Activated T-helper 17 cell treated with anti-CD3 and anti-CD28 coated beads, Interleukin-2, amount 50 U/mL, for 72 hours (primary cell): ENCODE measurements at regions not wholly inside any gene's neighbourhood (a gene's known extent, or its start where the extent isn't known, plus 50 kb on each side); places are given as distances from the start of the nearest gene placed in this dataset.

ENCODE experiments used
- ATAC-seq: fragments of 150-1000 bp; cut with Tn5 transposase; replicated peaks from 2 replicates; pipeline ENCODE4 v1.10.0; 2021; ENCODE audit warnings: mild to moderate bottlenecking, moderate library complexity
- H3K27ac Mint-ChIP-seq: one replicate; pipeline ENCODE4 v1.8.0; 2022; ENCODE audit warnings: mixed read lengths
- H3K27me3 Mint-ChIP-seq: one replicate; pipeline ENCODE4 v1.8.0; 2022; ENCODE audit warnings: mixed read lengths
- H3K36me3 Mint-ChIP-seq: one replicate; pipeline ENCODE4 v1.8.0; 2022; ENCODE audit warnings: low read depth, mild to moderate bottlenecking, mixed read lengths
- H3K4me1 Mint-ChIP-seq: one replicate; pipeline ENCODE4 v1.8.0; 2022; ENCODE audit warnings: mixed read lengths
- H3K4me3 Mint-ChIP-seq: one replicate; pipeline ENCODE4 v1.8.0; 2022; ENCODE audit warnings: mild to moderate bottlenecking, mixed read lengths
- H3K9me3 Mint-ChIP-seq: one replicate; pipeline ENCODE4 v1.8.0; 2022; ENCODE audit warnings: mixed read lengths

DNA sequence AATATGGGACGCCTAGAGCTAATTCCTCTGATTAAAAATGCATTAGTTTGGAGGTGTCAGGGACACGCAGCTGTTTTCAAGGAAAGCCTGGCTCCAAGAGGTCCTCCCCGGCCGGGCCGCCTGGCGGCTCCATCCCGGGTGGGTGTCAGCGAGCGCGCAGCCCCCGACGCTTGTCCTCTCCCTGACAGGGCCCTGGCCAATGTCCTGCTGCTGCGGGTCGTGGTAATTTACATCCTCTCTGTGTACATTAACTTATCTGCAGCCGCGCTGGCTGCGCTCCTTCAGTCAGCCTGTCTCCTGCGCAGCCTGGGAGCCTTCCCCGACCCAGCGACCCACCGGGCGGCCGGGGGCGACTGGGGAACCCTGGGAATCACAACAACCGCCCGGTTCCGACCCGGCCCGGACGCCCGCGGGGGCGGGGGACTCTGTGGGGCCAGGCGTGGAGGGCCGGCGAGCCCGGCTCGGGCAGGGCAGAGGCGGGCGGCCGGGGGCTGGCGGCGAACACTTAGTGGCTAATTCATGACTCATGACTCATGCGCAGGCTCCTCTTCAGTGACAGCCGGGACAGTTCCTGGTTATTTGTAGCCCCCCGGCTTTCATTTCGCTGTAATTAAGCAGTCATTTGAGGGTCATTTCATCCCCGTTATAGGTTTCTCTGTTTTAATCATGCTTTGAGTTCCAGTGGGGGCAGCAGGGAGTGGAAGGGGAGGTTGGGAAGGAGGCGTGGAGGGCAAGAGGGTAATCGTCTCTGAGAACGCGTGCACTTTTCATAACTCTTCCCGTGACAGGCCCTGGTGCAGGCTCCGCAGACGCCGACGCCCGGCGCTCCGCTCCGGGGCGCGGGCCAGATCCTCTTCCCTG, 141.9 kb upstream of the CTAGE1 start:
- peaks cover 45% of the 10 kb centered on the region for H3K27me3 Mint-ChIP-seq
- H3K36me3 Mint-ChIP-seq, result no peaks in the 10 kb centered on the region
- no peaks in the 10 kb centered on the region for H3K9me3 Mint-ChIP-seq
- ATAC-seq, result no peak
- no peaks in the 10 kb centered on the region for H3K4me1 Mint-ChIP-seq
- no peak overlapping the region for H3K27ac Mint-ChIP-seq
- H3K4me3 Mint-ChIP-seq, result no peak overlapping the region

DNA sequence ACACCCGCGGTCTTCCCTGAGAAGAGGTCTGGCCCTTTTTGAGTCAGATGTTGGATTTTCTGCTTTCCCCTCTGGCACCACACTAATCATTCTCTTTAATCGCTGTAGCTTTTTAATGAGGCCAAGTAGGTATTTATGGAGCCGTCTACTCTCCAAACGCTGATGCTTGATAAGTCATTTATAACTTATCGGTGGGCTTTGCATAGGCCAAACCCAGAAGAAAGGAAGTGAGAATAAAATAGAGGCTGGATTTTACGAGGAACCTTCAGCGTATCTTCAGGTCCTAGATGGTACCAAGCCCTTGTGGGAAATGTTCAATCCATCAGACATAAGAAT, 142.5 kb upstream of the CTAGE1 start:
- no peak overlapping the region for H3K27ac Mint-ChIP-seq
- no peaks in the 10 kb centered on the region for H3K36me3 Mint-ChIP-seq
- H3K4me3 Mint-ChIP-seq, result no peak overlapping the region
- no peaks in the 10 kb centered on the region for H3K9me3 Mint-ChIP-seq
- H3K27me3 Mint-ChIP-seq, result peaks cover 48% of the 10 kb centered on the region
- no peak for ATAC-seq
- no peaks in the 10 kb centered on the region for H3K4me1 Mint-ChIP-seq

DNA sequence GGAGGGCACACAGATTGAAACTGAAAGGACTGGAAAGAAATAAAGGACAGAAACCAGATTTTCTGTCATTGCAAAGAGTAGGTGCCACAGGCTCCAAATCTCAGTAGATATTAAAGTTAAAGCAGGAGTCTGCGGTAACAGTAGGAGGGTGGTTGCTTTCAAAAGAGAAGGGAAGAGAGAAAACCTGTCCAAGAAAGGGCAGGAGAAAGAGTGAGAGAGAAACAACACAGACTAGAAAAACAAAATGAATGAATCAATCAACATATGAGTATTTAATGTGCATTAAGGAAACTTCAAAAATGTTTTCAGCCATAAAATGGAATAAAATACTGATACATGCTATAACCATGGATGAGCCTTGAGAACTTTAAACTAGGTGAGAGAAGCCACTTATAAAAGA, 143.1 kb upstream of the CTAGE1 start:
- H3K9me3 Mint-ChIP-seq, result no peaks in the 10 kb centered on the region
- ATAC-seq, result no peak
- H3K4me1 Mint-ChIP-seq, result no peaks in the 10 kb centered on the region
- H3K27me3 Mint-ChIP-seq, result peaks cover 51% of the 10 kb centered on the region
- no peak overlapping the region for H3K27ac Mint-ChIP-seq
- H3K36me3 Mint-ChIP-seq, result no peaks in the 10 kb centered on the region
- H3K4me3 Mint-ChIP-seq, result no peak overlapping the region

- no peak for ATAC-seq
- Mint-ChIP-seq H3K4me3 (no peak overlapping the region), H3K4me1 (no peaks in the 10 kb centered on the region), H3K27ac (no peak overlapping the region), H3K27me3 (peaks cover 35% of the 10 kb centered on the region), H3K9me3 (no peaks in the 10 kb centered on the region), H3K36me3 (no peaks in the 10 kb centered on the region)
Measured at GRCh38 chr18:22563164-22563583, 145.5 kb upstream of the CTAGE1 start.

DNA sequence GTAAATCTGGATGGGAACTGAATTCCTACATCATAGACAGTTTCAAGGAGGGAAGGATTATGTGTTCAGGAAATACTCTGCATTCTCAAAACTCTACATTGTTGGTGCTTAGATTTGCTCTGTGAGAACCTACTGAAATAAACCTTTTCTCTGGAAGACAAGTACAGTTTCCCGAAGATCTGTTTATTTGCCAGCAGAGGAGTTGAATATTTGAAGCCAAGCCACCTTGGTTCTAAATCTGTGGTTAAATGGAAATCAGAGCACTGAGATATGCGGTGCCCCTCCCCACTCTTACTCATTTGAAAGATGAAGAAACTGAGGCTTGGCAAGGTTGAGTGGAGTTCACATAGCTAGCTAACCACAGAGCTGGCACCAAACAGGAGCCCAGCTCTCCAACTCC, 146.3 kb upstream of the CTAGE1 start:
- Mint-ChIP-seq H3K9me3 (no peaks in the 10 kb centered on the region), H3K27me3 (peaks cover 35% of the 10 kb centered on the region)

DNA sequence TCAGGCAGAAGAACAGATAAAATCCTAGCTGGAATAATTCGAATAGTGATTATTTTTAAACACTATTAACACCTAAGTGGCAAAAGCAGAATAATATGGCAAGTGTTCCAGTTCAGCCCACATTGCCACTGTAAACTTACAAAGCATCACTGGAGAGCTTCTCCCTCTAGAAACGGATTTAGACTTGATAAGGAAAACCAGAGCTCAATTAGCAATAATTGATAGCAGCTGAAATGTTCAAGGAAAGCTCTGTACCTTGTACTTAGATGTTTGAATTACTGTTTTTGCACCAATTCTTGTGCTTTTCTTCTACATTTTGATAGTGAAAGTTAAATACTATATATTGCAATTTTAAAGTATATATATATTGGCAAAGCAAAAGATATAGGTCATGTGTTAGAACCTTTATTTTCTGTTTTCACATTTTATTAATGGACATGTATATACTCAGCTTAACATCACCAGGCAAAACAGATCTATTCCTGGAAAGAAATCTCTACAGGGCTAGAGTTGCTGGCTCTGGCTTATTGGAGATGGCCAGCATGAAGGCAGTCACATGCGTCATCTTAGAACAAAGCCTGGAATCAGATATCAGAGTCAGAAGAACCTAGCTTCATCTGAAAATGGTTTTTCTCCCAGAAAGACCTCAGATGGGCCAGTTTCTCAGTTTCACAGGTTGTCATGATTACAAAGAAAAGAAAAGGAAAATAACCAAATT, 149.1 kb upstream of the CTAGE1 start:
- Mint-ChIP-seq H3K27ac (no peak overlapping the region), H3K4me3 (no peak overlapping the region)

More for the DNA sequence above, 146.3 kb upstream of the CTAGE1 start:
- no peak overlapping the region for H3K27ac Mint-ChIP-seq
- H3K4me1 Mint-ChIP-seq, result no peaks in the 10 kb centered on the region
- H3K36me3 Mint-ChIP-seq, result no peaks in the 10 kb centered on the region
- ATAC-seq, result no peak
- no peak overlapping the region for H3K4me3 Mint-ChIP-seq

DNA sequence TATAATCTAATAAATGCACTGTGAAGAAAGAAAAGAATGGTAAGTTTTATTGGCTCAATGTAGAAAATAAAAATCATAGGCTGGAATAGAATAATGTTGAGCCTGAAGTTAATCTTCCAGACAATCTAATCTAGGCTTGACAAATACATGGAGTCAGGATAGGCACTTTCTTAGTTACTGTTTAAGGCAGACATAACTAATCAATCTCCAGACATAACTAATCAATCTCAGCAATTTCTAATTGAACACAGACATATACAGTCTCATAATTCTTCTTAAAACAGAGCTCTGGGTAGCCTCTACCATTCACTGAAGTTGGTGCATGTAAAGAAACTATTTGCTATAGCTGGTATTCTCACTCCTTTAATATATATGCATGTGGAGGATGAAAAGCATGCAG, 150.1 kb upstream of the CTAGE1 start:
- H3K4me3 Mint-ChIP-seq, result no peak overlapping the region
- no peak for ATAC-seq
- peaks cover 19% of the 10 kb centered on the region for H3K27me3 Mint-ChIP-seq
- no peaks in the 10 kb centered on the region for H3K36me3 Mint-ChIP-seq
- no peak overlapping the region for H3K27ac Mint-ChIP-seq
- H3K9me3 Mint-ChIP-seq, result no peaks in the 10 kb centered on the region
- no peaks in the 10 kb centered on the region for H3K4me1 Mint-ChIP-seq

More for the DNA sequence above, 149.1 kb upstream of the CTAGE1 start:
- ATAC-seq, result no peak
- Mint-ChIP-seq H3K36me3 (no peaks in the 10 kb centered on the region), H3K27me3 (peaks cover 22% of the 10 kb centered on the region), H3K4me1 (no peaks in the 10 kb centered on the region), H3K9me3 (no peaks in the 10 kb centered on the region)

DNA sequence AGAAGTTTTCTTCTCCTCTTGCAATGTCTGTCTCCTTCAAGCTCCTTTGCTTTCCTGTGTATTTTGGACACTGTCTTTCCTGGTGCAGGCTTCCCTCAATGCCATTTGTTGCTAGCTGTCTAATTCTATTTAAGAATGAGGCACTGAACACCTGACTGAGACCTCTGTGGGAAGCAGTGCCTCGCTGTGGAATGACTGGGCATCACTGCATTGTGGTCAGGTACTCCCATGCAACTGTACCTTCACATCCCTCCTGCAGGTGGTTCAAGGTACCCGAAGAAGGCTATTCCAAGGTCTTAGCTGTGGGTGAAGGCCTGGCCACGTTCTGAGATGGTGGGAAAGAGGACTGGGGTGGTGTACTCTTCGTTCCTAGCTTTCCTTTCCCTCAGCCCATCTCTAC, 152.8 kb upstream of the CTAGE1 start:
- no peak overlapping the region for H3K27ac Mint-ChIP-seq
- H3K4me3 Mint-ChIP-seq, result no peak overlapping the region
- H3K27me3 Mint-ChIP-seq, result peaks cover 8% of the 10 kb centered on the region
- H3K36me3 Mint-ChIP-seq, result no peaks in the 10 kb centered on the region
- H3K4me1 Mint-ChIP-seq, result no peaks in the 10 kb centered on the region
- H3K9me3 Mint-ChIP-seq, result no peaks in the 10 kb centered on the region
- no peak for ATAC-seq

DNA sequence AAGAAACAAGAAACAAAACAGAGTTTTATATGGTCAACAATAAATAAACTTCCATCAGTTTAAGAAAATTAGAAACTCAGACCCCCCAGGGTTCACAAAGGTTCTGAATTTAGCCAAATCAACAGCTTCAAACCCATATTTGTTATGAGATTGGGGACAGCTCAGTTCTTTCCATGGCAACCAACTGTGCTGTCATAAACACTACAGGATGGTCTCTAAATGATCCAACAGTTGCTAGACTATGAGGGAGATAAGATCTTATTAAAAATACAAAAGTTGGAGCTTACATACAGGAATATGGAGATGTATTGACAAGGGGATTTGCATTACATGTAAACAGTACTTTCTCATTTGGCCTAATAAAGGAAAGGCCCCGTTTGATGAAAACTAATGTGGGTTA, 154.6 kb upstream of the CTAGE1 start:
- no peaks in the 10 kb centered on the region for H3K4me1 Mint-ChIP-seq
- no peaks in the 10 kb centered on the region for H3K9me3 Mint-ChIP-seq
- no peaks in the 10 kb centered on the region for H3K36me3 Mint-ChIP-seq
- H3K4me3 Mint-ChIP-seq, result no peak overlapping the region
- no peak overlapping the region for H3K27ac Mint-ChIP-seq
- H3K27me3 Mint-ChIP-seq, result peaks cover 4% of the 10 kb centered on the region
- no peak for ATAC-seq

DNA sequence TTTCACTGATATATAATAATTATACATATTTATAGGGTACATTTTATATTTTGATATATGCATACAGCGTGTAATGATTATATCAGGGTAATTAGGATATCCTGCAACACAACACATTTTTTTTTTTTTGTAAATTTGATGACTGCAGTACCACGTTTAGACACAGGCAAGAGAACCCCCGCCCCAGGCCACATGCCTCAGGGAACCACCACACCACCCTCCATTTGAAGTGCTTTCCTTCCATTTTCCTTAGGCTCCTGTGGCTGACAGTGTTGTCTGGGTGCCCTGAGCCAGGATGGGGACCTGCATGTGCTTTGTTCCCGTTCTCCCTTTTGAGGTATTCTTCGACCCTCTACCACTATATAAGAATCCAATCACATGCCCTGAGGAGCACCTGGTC, 161.6 kb upstream of the CTAGE1 start:
- H3K9me3 Mint-ChIP-seq, result peaks cover 6% of the 10 kb centered on the region
- no peak for ATAC-seq
- no peak overlapping the region for H3K4me3 Mint-ChIP-seq
- no peaks in the 10 kb centered on the region for H3K27me3 Mint-ChIP-seq
- H3K27ac Mint-ChIP-seq, result no peak overlapping the region
- no peaks in the 10 kb centered on the region for H3K4me1 Mint-ChIP-seq
- H3K36me3 Mint-ChIP-seq, result no peaks in the 10 kb centered on the region

GRCh38 chr18:22585333-22585732, 167.6 kb upstream of the CTAGE1 start:
- Mint-ChIP-seq H3K9me3 (peaks cover 2% of the 10 kb centered on the region), H3K4me3 (no peak overlapping the region), H3K27me3 (no peaks in the 10 kb centered on the region), H3K27ac (no peak overlapping the region), H3K36me3 (no peaks in the 10 kb centered on the region), H3K4me1 (no peaks in the 10 kb centered on the region)
- no peak for ATAC-seq

DNA sequence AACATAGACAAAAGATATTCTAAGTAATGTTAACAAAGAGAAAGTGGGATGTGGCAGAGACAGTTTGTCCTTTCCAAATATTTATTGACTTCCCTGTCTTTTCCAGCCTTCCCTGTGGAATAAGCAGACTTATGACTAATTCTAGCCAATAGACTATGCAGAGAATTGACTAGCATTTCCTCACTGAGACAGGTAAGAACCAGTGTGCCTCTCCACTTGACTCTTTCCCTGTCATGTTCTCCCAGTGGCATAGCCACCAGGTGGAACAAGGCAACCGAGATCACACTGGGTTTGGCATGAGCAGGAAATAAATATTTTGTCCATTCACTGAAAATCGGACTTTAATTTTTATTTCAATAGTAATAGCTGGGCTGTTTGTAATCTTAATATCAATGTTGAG, 168.1 kb upstream of the CTAGE1 start:
- no peaks in the 10 kb centered on the region for H3K4me1 Mint-ChIP-seq
- no peak overlapping the region for H3K4me3 Mint-ChIP-seq
- no peak for ATAC-seq
- H3K27me3 Mint-ChIP-seq, result no peaks in the 10 kb centered on the region
- no peaks in the 10 kb centered on the region for H3K36me3 Mint-ChIP-seq
- peaks cover 5% of the 10 kb centered on the region for H3K9me3 Mint-ChIP-seq
- no peak overlapping the region for H3K27ac Mint-ChIP-seq

GRCh38 chr18:22591222-22591621, 173.5 kb upstream of the CTAGE1 start:
- H3K36me3 Mint-ChIP-seq, result no peaks in the 10 kb centered on the region
- H3K9me3 Mint-ChIP-seq, result peaks cover 10% of the 10 kb centered on the region
- no peak overlapping the region for H3K4me3 Mint-ChIP-seq
- no peak overlapping the region for H3K27ac Mint-ChIP-seq
- ATAC-seq, result no peak
- H3K4me1 Mint-ChIP-seq, result no peaks in the 10 kb centered on the region
- H3K27me3 Mint-ChIP-seq, result no peaks in the 10 kb centered on the region

GRCh38 chr18:22594155-22594690, 176.5 kb upstream of the CTAGE1 start:
- H3K36me3 Mint-ChIP-seq, result no peaks in the 10 kb centered on the region
- H3K4me1 Mint-ChIP-seq, result no peaks in the 10 kb centered on the region
- H3K27ac Mint-ChIP-seq, result no peak overlapping the region
- no peak overlapping the region for H3K4me3 Mint-ChIP-seq
- no peaks in the 10 kb centered on the region for H3K27me3 Mint-ChIP-seq
- ATAC-seq, result no peak
- H3K9me3 Mint-ChIP-seq, result peaks cover 10% of the 10 kb centered on the region

DNA sequence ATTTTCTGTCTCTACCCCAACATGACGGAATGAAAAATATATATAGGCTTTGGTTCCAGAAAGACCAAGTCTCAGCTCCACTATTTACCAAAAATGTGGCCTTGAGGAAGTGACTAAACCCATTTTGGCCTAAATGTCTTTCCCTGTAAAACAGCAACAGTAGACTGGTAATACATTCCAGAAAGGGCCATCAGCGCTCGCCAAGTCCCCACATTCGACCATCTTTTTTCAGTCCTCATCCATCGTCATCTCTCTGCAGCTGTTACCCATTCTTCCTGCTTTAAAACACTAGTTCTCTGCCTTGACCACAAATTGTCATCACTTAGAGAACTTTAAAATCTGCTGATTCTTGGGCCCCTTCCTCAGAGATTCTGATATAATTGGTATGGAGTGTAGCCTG, 183.8 kb upstream of the CTAGE1 start:
- Mint-ChIP-seq H3K4me1 (no peaks in the 10 kb centered on the region), H3K9me3 (peaks cover 4% of the 10 kb centered on the region), H3K4me3 (no peak overlapping the region)

More for the DNA sequence above, 183.8 kb upstream of the CTAGE1 start:
- ATAC-seq, result no peak
- Mint-ChIP-seq H3K36me3 (no peaks in the 10 kb centered on the region), H3K27ac (no peak overlapping the region), H3K27me3 (peaks cover 3% of the 10 kb centered on the region)
